ENCODE measurements at regions not wholly inside any gene's neighbourhood (a gene's known extent, or its start where the extent isn't known, plus 50 kb on each side); places are given as distances from the start of the nearest gene placed in this dataset.
"Not testable (repeated sequence)": the region's sequence is repeated elsewhere in the genome, so short reads cannot be mapped to it uniquely, and the experiment has no call there.

DNA sequence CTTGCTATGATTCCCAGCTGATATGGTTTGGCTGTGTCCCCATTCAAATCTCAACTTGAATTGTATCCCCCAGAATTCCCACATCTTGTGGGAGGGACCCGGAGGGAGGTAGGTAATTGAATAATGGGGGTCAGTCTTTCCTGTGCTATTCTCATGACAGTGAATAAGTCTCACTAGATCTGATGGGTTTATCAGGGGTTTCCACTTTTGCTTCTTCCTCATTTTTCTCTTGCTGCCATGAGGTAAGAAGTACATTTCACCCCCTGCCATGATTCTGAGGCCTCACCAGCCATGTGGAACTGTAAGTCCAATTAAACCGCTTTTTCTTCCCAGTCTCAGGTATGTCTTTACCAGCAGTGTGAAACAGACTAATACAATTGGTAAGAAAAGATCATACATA, 164.7 kb upstream of the NREP start:
- H3K4me2 ChIP-seq (ENCODE audit: low read depth, low read length); H3K27me3 ChIP-seq (ENCODE audit: control insufficient read depth, insufficient read depth, low read length); H3K23ac ChIP-seq (ENCODE audit: low read depth, low read length); H3K56ac ChIP-seq (ENCODE audit: extremely low read depth, insufficient read depth, low read length); H2BK5ac ChIP-seq (ENCODE audit: low read depth, low read length, poor library complexity, severe bottlenecking); H4K20me1 ChIP-seq (ENCODE audit: insufficient read depth, low read length); H3K9ac ChIP-seq (ENCODE audit: low read depth, low read length); H3K27ac ChIP-seq (ENCODE audit: insufficient read depth, low read length); H3K9me1 ChIP-seq (ENCODE audit: insufficient read depth, low read length); H2AFZ ChIP-seq (replicated peaks; ENCODE audit: low read length, poor library complexity); H3K4me3 ChIP-seq (ENCODE audit: insufficient read depth, low read depth, low read length); DNase-seq; H2BK20ac ChIP-seq (ENCODE audit: low read depth, low read length); H4K91ac ChIP-seq (ENCODE audit: insufficient read depth, low read depth, low read length); H3K9me3 ChIP-seq (ENCODE audit: control insufficient read depth, insufficient read depth, low read length); H3K79me1 ChIP-seq (ENCODE audit: low read depth in 1 of 2, low read length in 2 of 2); H2BK15ac ChIP-seq (ENCODE audit: low read depth, low read length); BruUV-seq (replicated peaks); H3K14ac ChIP-seq (replicated peaks; ENCODE audit: low read depth, low read length); H3K4ac ChIP-seq (ENCODE audit: low read depth, low read length); H4K5ac ChIP-seq (ENCODE audit: low read depth, low read length); H2AK9ac ChIP-seq (replicated peaks; ENCODE audit: low read depth, low read length, poor library complexity); H3K4me1 ChIP-seq (ENCODE audit: control insufficient read depth, insufficient read depth, low read length); POLR2A ChIA-PET (ENCODE audit: unreplicated experiment); ATAC-seq (ENCODE audit: low read depth); H3K36me3 ChIP-seq (ENCODE audit: control insufficient read depth, insufficient read depth, low read length); intact Hi-C loops (cut with micrococcal nuclease); CTCF ChIA-PET; dilution Hi-C loops (cut with HindIII; ENCODE audit: low sequenced_read_pairs, unreplicated experiment); H4K8ac ChIP-seq (ENCODE audit: low read depth in 2 of 2, low read length in 2 of 2); in situ Hi-C loops (cut with MboI; ENCODE audit: low sequenced_read_pairs); H2AK5ac ChIP-seq (ENCODE audit: low read depth, low read length); H2BK120ac ChIP-seq (ENCODE audit: low read depth, low read length); H3K18ac ChIP-seq (ENCODE audit: low read depth, low read length): not testable (repeated sequence)
- WGBS, 2 experiments (ENCODE audit: extremely low coverage in 2 of 2, insufficient read length in 1 of 2), result no CpG with 5 or more reads among the region's 2 CpGs
